Omental fat pad (tissue), 3 donors: ENCODE measurements at regions not wholly inside any gene's neighbourhood (a gene's known extent, or its start where the extent isn't known, plus 50 kb on each side); places are given as distances from the start of the nearest gene placed in this dataset.

Experiments
- ATAC-seq: fragments of 150-250 bp; one replicate; pipeline ENCODE4 v1.9.1; 2016; ENCODE audit warnings: mild to moderate bottlenecking, moderate library complexity; ENCODE audit not compliant: low FRiP score
- DNase-seq: peaks from one replicate; pipeline ENCODE4 v3.0.0-alpha.2; 2019; ENCODE audit warnings: low spot score
- CTCF ChIP-seq, 3 donors: fragments of 450-650 bp; IDR thresholded peaks; one replicate each; pipeline ENCODE4 v1.5.1; 2016 to 2017; ENCODE audit warnings: antibody characterized with exemption in 3 of 3, mild to moderate bottlenecking in 3 of 3, moderate library complexity in 2 of 3

- DNase-seq: no peak
- ATAC-seq: no peak
- TF ChIP-seq CTCF (IDR thresholded peaks at IDR 0.05): no peak
Observed at GRCh38 chr13:44747179-44747578, 171.0 kb upstream of the TSC22D1 start.

- no peak for ATAC-seq
- no peak for TF ChIP-seq CTCF (IDR thresholded peaks at IDR 0.05)
- no peak for DNase-seq
Observed at GRCh38 chr13:44746690-44747089, 170.6 kb upstream of the TSC22D1 start.

- no peak for TF ChIP-seq CTCF (IDR thresholded peaks at IDR 0.05)
- no peak for ATAC-seq
- no peak for DNase-seq
Observed at GRCh38 chr13:44744880-44745633, 168.9 kb upstream of the TSC22D1 start.

- TF ChIP-seq CTCF (IDR thresholded peaks at IDR 0.05): no peak
- no peak for ATAC-seq
- DNase-seq: no peak
Observed at GRCh38 chr13:44739539-44739938, 163.4 kb upstream of the TSC22D1 start.

GRCh38 chr13:44739120-44739519 is 163.0 kb upstream of the TSC22D1 start:
- no peak for ATAC-seq

GRCh38 chr13:44738463-44738862 is 162.3 kb upstream of the TSC22D1 start:
- ATAC-seq (no peak), DNase-seq (no peak)
- TF ChIP-seq CTCF (IDR thresholded peaks at IDR 0.05): no peak

More at GRCh38 chr13:44739120-44739519, 163.0 kb upstream of the TSC22D1 start:
- DNase-seq: no peak
- no peak for TF ChIP-seq CTCF (IDR thresholded peaks at IDR 0.05)

- no peak for DNase-seq
- TF ChIP-seq CTCF (IDR thresholded peaks at IDR 0.05): no peak
- ATAC-seq: no peak
Observed at GRCh38 chr13:44735806-44736205, 159.7 kb upstream of the TSC22D1 start.
